HEK293T (cell line): ENCODE measurements at regions not wholly inside any gene's neighbourhood (a gene's known extent, or its start where the extent isn't known, plus 50 kb on each side); places are given as distances from the start of the nearest gene placed in this dataset.

ENCODE experiments used
- NFRKB ChIP-seq: fragments of 450-650 bp; IDR thresholded peaks from 2 replicates; pipeline ENCODE4 v1.6.1; 2016; ENCODE audit warnings: mild to moderate bottlenecking, moderate library complexity
- SP1 ChIP-seq: fragments of 450-650 bp; IDR thresholded peaks from 2 replicates; pipeline ENCODE4 v1.6.1; 2017

- TF ChIP-seq NFRKB (no peak), SP1 (no peak)
Measured at GRCh38 chr6:156161471-156161870, 615.7 kb upstream of the ARID1B start.
